ENCODE measurements at regions not wholly inside any gene's neighbourhood (a gene's known extent, or its start where the extent isn't known, plus 50 kb on each side); places are given as distances from the start of the nearest gene placed in this dataset.
A peak's percentile ranks its signal among the peaks of the same experiment; 100 is the strongest.

DNA sequence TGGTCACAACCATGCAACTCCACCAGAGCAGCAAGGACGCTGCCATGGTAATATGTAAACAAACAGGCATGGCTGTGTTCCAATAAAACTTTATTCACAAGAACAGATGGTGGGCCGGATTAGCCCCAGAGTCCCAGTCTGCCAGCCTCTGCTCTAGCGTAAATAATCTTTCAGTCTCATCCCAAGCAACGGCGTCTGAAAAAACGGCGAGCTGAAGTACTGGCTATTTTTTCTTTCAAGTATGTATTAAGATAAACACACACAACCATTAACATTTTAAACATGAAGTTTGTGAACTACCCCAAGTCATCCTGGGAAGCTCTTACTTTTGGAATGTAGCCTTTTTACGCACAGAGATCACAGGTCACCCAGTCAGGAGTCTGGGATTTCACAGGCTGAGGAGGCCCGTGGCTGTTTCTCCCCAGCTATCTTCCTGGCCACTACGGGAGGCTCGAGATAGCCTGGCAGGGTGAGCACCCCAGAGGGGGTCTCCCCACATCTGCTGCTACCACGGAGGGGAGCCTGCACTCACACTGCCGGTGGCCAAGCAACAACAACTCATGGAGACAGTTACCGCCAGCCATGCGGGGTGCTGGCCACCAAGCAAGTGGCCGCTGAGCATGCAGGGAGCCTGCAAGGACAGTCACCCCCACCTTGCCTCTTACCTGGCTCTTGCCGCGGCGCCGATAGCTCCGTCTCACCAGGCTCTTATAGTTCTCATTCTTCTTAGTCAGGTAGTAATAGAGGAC, 124.6 kb downstream of the RFLNA start:
- H3K4me1 Mint-ChIP-seq: no peaks in the 10 kb centered on the region
- ATAC-seq: no peak
- H3K27me3 Mint-ChIP-seq: no peaks in the 10 kb centered on the region
- no peak for DNase-seq
- H3K4me3 Mint-ChIP-seq: no peak overlapping the region
- H3K9me3 Mint-ChIP-seq: no peaks in the 10 kb centered on the region
- H3K27ac Mint-ChIP-seq: peak overlapping the region in 1 of 2 donors; percentile 71

GRCh38 chr12:124418791-124419190, 123.9 kb downstream of the RFLNA start:
- Mint-ChIP-seq H3K9me3 (no peaks in the 10 kb centered on the region), H3K4me1 (no peaks in the 10 kb centered on the region), H3K27me3 (no peaks in the 10 kb centered on the region), H3K4me3 (no peak overlapping the region), H3K27ac (peak overlapping the region in 1 of 2 donors; percentile 2)
- no peak for DNase-seq
- no peak for ATAC-seq

DNA sequence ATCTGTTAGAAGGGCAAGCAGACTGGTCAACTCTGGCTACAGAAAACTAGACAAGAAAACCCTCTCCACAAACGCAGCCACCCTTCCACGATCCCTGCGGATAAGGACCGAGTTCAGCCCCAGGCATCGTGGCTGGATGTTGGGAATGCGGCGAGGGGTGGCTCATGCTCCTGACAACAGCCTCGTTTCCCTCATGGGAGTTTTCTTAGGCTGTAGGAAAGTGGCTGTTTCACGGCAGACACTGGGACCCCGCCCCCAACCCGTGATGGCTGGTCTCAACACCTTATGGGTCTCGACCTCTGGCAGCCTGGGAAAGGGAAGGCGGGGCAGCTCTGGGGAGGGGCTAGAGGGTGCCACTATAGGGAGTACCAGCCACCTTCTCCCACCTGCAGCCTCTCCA, 123.3 kb downstream of the RFLNA start:
- Mint-ChIP-seq H3K4me3 (no peak overlapping the region), H3K27me3 (no peaks in the 10 kb centered on the region), H3K27ac (no peak overlapping the region), H3K4me1 (no peaks in the 10 kb centered on the region), H3K9me3 (no peaks in the 10 kb centered on the region)
- ATAC-seq (no peak), DNase-seq (no peak)

- Mint-ChIP-seq H3K27ac (peak overlapping the region; percentile 8 to 85), H3K4me1 (no peaks in the 10 kb centered on the region), H3K4me3 (no peak overlapping the region), H3K9me3 (no peaks in the 10 kb centered on the region), H3K27me3 (no peaks in the 10 kb centered on the region)
- no peak for DNase-seq
- ATAC-seq: peak; percentile 13
Measured at GRCh38 chr12:124416516-124417395, 121.9 kb downstream of the RFLNA start.

DNA sequence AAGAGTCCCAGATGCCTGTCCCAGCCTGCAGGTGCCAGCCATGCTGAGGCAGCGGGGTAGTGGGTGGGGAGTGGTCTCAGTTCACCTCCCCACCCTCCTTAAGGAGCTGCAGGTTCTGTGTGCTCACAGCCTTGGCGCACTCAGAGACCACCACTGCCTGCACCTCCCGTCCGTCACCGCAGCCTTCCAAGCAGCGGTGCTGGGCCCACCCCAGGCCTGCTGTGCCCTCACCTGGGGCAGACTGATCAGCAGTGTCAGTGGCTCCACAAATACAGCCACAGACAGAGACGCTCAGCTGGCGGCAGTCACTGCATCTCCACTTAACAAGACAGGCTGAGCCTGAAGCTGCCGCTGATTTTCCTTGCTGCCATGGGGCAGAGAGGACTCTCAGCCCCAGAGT, 120.2 kb downstream of the RFLNA start:
- no peak overlapping the region for H3K4me3 Mint-ChIP-seq
- no peaks in the 10 kb centered on the region for H3K9me3 Mint-ChIP-seq
- H3K4me1 Mint-ChIP-seq: peaks cover 14% of the 10 kb centered on the region
- no peak for DNase-seq
- H3K27me3 Mint-ChIP-seq: no peaks in the 10 kb centered on the region
- peak overlapping the region in 1 of 2 donors; percentile 89 for H3K27ac Mint-ChIP-seq
- no peak for ATAC-seq

DNA sequence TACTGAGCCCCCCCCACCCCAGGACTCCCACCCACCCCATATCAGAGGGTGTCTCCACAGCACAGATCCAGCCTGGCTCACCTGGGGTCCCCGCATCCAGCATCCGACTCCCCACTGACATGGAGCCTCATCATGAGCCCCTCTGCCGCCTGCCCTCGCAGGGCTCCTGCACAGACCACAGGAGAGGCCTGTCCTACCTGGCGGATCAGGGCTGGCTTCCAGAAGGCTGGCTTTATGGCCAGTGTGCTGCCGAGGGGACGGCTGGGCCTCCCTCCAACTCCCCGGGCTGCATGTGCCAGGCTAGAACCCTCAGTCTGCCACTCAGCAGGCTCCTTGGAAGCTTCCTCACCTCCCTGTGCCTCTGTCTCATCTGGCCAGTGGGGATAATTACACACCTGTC, 119.0 kb downstream of the RFLNA start:
- Mint-ChIP-seq H3K27me3 (no peaks in the 10 kb centered on the region), H3K4me1 (peaks cover 16% of the 10 kb centered on the region), H3K4me3 (no peak overlapping the region), H3K9me3 (no peaks in the 10 kb centered on the region), H3K27ac (no peak overlapping the region)
- DNase-seq (no peak), ATAC-seq (no peak)

DNA sequence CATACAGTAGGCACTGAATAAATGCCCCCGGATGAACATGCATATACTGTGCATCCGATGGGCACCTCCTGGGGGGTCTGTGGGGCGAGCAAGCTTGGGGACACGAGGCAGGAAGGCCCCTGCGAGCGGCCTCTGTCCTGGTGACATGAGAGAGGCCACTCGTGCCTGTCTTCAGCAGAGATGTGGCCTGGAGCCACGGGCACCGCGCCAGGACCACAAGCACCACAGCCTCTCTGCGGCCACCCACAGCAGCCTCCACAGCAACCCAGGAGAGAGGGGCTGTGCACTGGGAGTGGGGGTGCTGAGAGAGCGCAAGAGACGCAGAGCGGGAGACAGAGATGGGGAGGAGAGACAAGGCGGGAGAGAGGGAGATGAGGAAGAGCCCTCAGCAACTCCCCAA, 118.5 kb downstream of the RFLNA start:
- H3K9me3 Mint-ChIP-seq: no peaks in the 10 kb centered on the region
- H3K27me3 Mint-ChIP-seq: no peaks in the 10 kb centered on the region
- peaks cover 16% of the 10 kb centered on the region for H3K4me1 Mint-ChIP-seq
- DNase-seq (no peak), ATAC-seq (no peak)
- no peak overlapping the region for H3K4me3 Mint-ChIP-seq
- peak overlapping the region in 1 of 2 donors; percentile 53 for H3K27ac Mint-ChIP-seq

- Mint-ChIP-seq H3K27ac (no peak overlapping the region), H3K9me3 (no peaks in the 10 kb centered on the region), H3K4me1 (peaks cover 16% of the 10 kb centered on the region), H3K27me3 (no peaks in the 10 kb centered on the region), H3K4me3 (no peak overlapping the region)
- ATAC-seq (no peak), DNase-seq (no peak)
Measured at GRCh38 chr12:124412646-124413015, 117.7 kb downstream of the RFLNA start.

DNA sequence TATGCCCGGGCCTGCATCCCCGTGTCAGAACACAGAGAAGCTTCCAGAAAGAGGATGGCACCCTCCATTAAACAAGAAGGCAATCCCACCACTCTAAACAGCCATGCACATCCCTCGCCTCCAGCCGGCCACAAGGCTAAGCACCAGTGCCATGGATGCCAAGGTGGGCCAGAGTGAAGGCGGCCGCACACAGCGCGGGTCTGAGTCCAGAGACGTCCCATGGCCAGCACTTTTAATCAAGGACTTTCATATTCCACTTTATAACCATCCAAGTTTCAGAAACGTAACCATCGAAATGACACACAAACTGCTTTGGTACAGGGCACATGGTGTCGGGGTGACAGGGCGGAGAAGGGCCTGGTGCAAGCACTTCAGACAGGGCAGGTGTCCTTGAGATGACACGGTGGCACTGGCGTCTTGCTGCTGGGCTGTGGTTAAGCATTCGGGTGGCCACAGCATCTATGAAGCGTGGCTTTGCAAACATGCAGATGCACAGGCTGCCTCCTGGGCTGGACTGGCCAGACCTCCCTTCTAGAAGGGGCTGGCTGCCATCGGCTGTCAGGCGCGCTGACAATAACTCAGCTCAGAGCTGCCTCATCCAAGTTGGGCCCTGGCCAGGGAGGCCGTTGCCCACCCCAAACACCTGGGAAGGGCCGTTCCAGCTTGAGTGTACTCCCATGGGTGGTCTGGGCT, 117.2 kb downstream of the RFLNA start:
- H3K4me3 Mint-ChIP-seq: no peak overlapping the region
- no peaks in the 10 kb centered on the region for H3K9me3 Mint-ChIP-seq
- peaks cover 16% of the 10 kb centered on the region for H3K4me1 Mint-ChIP-seq
- no peaks in the 10 kb centered on the region for H3K27me3 Mint-ChIP-seq
- no peak overlapping the region for H3K27ac Mint-ChIP-seq
- ATAC-seq (no peak), DNase-seq (no peak)

DNA sequence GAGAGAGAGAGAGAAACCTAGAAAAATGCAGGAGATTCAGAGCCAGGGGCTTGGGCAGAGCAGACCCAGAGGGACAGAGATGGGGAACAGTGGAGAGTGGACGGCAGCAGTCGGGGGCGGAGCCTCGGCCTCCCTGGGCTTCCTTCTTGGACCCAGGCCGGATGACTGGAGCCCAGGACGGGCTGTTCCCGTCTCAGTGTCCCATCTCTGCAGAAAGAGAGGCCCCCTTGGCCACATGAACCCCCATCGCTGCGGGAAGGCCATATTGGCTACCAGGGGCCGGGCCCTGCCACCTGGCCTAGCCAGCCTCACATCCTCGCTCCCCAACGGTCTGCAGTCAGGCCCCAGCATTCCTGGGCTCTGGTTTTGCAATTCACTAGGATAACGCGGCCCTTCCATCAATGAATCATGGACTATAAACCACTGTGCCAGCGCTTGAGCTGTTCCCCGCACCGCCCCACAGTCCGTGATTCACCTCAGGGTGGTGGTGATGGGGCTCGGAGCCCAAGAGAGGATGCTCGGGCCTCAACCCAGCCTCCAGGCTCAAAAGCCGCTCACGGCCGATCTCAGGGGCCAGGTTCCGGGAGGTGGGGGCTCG, 116.5 kb downstream of the RFLNA start:
- H3K4me1 Mint-ChIP-seq: peaks cover 16% of the 10 kb centered on the region
- DNase-seq (no peak), ATAC-seq (no peak)
- H3K27ac Mint-ChIP-seq: peak overlapping the region; percentile 4 to 75
- H3K9me3 Mint-ChIP-seq: no peaks in the 10 kb centered on the region
- H3K4me3 Mint-ChIP-seq: no peak overlapping the region
- H3K27me3 Mint-ChIP-seq: no peaks in the 10 kb centered on the region

- Mint-ChIP-seq H3K9me3 (no peaks in the 10 kb centered on the region), H3K27me3 (no peaks in the 10 kb centered on the region), H3K4me3 (no peak overlapping the region), H3K4me1 (peaks cover 16% of the 10 kb centered on the region), H3K27ac (peak overlapping the region; percentile 82 to 97)
- DNase-seq (no peak), ATAC-seq (no peak)
Measured at GRCh38 chr12:124410354-124411175, 115.7 kb downstream of the RFLNA start.

DNA sequence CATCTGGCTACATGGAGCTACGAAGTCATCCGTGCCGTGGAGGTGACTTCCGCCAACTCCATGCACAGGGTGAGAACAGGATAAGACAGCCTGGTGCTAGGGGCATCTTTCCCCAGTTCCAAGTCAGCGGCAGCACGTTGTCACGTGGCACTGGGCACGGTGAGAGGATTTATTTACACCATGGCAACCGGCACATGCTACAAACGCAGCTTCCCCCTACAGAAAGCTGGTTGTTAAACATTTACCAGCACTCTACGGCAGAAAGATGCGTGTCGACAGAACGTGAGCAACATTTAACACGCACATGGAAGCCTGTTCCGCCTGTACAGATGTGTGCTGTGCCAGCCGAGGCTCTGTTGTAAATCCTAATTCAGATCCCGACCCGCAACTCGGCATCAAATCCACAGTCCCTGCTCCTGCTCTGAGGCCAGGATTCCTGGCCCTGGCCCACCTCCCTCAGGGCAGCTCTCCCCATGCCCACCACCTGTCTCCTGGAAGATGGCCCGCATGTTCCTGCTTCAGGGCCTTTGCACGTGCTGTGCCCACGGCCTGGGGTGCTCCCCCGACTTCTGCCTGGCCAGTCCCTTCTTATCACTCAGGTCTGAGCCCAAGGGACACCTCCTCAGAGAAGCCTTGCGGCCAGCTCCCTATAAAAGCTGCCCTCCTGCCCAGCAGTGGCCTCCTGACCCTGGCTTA, 114.1 kb downstream of the RFLNA start:
- no peak for DNase-seq
- H3K27me3 Mint-ChIP-seq: no peaks in the 10 kb centered on the region
- no peaks in the 10 kb centered on the region for H3K9me3 Mint-ChIP-seq
- no peak for ATAC-seq
- H3K4me3 Mint-ChIP-seq: no peak overlapping the region
- H3K27ac Mint-ChIP-seq: no peak overlapping the region
- peaks cover 16% of the 10 kb centered on the region for H3K4me1 Mint-ChIP-seq

- peak overlapping the region in 1 of 2 donors; percentile 3 for H3K27ac Mint-ChIP-seq
- H3K9me3 Mint-ChIP-seq: no peaks in the 10 kb centered on the region
- no peak for DNase-seq
- peaks cover 22% of the 10 kb centered on the region for H3K4me1 Mint-ChIP-seq
- H3K27me3 Mint-ChIP-seq: no peaks in the 10 kb centered on the region
- no peak overlapping the region for H3K4me3 Mint-ChIP-seq
- no peak for ATAC-seq
Measured at GRCh38 chr12:124407074-124407473, 112.2 kb downstream of the RFLNA start.

DNA sequence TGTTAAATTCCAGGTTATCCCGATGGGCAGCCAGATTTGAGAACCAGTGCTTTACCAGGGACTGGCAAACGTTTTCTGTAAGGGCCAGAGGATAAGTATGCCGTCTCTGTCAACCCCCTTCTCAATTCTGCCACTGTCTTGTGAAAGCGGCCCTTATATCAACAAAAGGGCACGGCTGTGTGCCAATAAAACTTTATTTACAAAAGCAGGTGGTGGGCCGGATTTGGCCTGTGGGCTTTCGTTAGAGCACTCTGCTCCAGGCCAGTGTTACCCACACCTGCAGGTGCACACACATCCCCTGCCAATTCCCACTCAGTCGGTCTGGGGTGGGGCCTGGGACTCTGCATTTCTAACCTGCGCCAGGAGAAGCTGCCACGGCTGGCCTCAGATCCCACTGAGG, 111.2 kb downstream of the RFLNA start:
- Mint-ChIP-seq H3K27ac (no peak overlapping the region), H3K9me3 (no peaks in the 10 kb centered on the region), H3K4me3 (no peak overlapping the region), H3K4me1 (peaks cover 16% of the 10 kb centered on the region), H3K27me3 (no peaks in the 10 kb centered on the region)
- no peak for ATAC-seq
- no peak for DNase-seq
